LNCAP (cell line): ENCODE measurements at regions not wholly inside any gene's neighbourhood (a gene's known extent, or its start where the extent isn't known, plus 50 kb on each side); places are given as distances from the start of the nearest gene placed in this dataset.

ENCODE experiments used
- CTCF ChIP-seq: fragments of 450-650 bp; IDR thresholded peaks from 2 replicates; pipeline ENCODE4 v1.5.1; 2017; ENCODE audit warnings: mild to moderate bottlenecking

GRCh38 chr2:120879431-120880295 is 144.0 kb downstream of the GLI2 start:
- no peak for TF ChIP-seq CTCF

GRCh38 chr2:120880381-120880780 is 144.7 kb downstream of the GLI2 start:
- no peak for TF ChIP-seq CTCF

DNA sequence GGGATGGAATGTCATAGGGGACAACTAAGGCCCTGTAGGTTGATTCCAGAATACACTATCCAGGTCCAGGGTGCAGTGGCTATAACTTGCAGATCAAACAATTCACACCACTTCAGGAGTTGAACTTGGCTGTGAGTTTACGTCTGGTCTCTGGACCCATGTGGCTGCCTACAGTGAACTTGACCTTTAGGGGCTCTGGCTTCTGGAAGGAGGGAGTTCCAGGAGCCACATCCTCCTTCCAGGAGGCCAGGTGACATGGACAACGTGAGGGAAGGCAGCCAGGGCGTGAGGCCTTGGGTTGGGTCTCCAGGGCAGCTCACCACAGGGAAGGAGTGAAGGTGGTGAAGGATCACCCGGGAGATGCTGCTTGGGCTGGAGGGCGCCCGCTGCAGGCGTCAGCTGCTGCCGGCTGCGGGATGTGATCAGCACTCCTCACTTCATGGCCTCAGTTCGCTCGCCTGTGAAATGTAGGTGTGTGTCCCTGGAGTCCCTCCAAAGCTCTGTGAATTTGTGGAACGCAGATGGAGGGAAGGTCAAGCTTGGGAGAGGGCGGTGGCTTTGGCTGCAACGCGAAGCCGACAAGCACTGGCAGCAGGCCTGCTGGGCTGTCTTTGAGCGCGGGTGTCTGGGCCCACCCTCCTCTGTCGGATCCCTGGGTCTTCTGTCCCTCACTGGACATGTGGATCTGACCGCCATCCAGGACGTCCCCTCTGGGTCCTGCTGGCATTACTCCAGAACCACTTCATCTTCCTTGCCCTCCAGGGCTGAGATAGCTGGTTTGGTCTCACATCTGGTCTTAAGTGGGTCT is 146.5 kb downstream of the GLI2 start:
- TF ChIP-seq CTCF, result no peak

DNA sequence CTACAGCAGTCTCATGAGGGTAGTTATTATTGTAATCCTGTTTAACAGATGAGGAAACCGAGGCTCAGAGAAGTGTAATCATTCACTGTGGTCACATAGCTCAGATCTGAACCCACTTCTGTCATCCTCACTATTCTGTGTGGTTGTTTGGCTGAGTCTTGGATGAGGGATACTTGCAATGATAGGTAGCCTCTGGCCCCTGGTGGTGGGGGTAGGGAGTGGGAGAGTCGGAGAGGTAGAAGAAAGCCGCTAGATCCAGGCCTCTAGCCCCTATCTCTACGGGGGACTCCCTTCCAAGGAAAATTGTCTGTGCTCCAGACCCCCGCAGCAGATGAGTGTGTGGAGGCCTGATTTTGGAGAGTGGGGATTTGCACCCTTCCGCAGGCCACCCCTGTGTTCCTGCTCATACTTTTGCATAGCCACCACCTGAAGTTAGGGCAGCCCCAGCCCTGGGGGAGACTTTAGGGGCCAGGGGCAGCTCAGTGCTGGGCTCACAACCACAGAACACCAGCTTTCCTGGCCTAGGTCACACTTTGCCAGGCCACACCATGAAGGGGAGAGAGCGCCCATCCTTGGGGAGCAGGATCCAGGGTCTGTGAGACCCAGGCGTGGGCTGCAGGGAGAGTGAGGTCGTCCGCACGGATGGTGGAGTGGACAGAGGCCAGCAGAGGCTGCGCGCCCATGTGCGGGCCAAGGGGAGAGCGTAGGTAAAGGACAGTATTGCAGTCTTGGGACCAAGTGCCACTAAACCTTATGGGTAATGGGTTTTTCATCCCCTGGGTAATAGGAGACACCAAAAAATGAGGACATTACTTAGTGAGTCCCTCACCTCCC is 148.2 kb downstream of the GLI2 start:
- TF ChIP-seq CTCF, result no peak

DNA sequence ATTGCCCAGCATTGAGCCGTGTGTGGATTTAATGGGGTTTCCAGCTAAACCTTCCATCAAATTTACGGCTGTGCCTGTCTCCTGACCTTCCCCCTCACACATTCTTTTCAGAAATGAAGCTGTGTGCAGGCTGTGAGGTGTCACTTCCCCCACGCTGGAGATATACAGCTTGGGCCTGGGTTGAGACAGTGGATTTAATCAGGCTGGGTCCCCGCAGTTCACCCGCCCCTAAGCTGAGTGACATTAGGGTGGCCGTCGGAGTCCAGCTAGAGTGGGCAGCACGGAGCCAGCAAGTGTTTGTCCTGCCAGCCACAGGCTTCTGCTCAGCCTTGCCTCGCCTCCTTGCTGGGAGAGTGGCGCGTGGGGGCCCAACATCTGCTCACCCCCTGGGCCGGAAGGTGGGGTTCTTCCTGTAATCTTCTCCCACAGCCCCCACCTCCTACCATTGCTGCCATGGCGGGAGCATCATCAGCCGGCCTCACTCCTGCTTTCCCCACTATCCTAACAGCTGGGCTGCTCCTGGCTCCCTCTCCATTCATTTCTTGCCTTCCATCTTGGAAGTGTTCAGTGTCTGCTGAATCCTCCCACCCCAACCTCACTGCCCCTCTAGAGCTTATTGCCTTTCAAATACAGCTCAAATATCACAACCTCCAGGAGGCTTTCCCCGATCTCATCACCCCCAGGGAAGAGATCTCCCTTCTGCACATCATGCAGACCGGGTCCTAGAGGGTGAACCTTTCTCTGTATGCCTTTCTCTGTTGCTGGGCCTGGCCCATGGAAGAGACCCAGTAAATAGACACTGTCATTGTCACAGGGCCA is 149.0 kb downstream of the GLI2 start:
- no peak for TF ChIP-seq CTCF

- no peak for TF ChIP-seq CTCF
Measured at GRCh38 chr2:120885321-120885720, 149.7 kb downstream of the GLI2 start.
